Activated naive CD4-positive, alpha-beta T cell treated with anti-CD3 and anti-CD28 coated beads, Interleukin-2, amount 50 U/mL, for 72 hours (primary cell): ENCODE measurements at regions not wholly inside any gene's neighbourhood (a gene's known extent, or its start where the extent isn't known, plus 50 kb on each side); places are given as distances from the start of the nearest gene placed in this dataset.
A peak's percentile ranks its signal among the peaks of the same experiment; 100 is the strongest.

Experiments used
- ATAC-seq, 2 donors: fragments of 150-1000 bp; cut with Tn5 transposase; 2 replicates each; pipeline ENCODE4 v1.10.0; 2021; ENCODE audit warnings: mild to moderate bottlenecking in 2 of 2, moderate library complexity in 2 of 2
- DNase-seq, 2 donors: peaks; one replicate each; pipeline ENCODE4 v3.0.0; 2021 to 2022; ENCODE audit warnings: low spot score in 2 of 2
- H3K27ac Mint-ChIP-seq, 2 donors: one replicate each; pipeline ENCODE4 v1.8.0; 2022; ENCODE audit warnings: mild to moderate bottlenecking in 2 of 2, mixed read lengths in 2 of 2
- H3K36me3 Mint-ChIP-seq, 2 donors: one replicate each; pipeline ENCODE4 v1.8.0; 2022; ENCODE audit warnings: mixed read lengths in 2 of 2
- H3K9me3 Mint-ChIP-seq, 2 donors: one replicate each; pipeline ENCODE4 v1.8.0; 2022; ENCODE audit warnings: mixed read lengths in 2 of 2

GRCh38 chr4:22336822-22337221 lies 179.0 kb downstream of the ADGRA3 start:
- no peak for DNase-seq
- no peak for ATAC-seq
- Mint-ChIP-seq H3K9me3 (peaks cover 0 to 4% of the 10 kb centered on the region in 2 donors), H3K27ac (no peak overlapping the region), H3K36me3 (no peaks in the 10 kb centered on the region)

- DNase-seq (no peak), ATAC-seq (no peak)
- Mint-ChIP-seq H3K27ac (no peak overlapping the region), H3K36me3 (no peaks in the 10 kb centered on the region), H3K9me3 (peaks cover 0 to 4% of the 10 kb centered on the region in 2 donors)
Measured at GRCh38 chr4:22334155-22334554, 181.7 kb downstream of the ADGRA3 start.

GRCh38 chr4:22324422-22324821 lies 191.4 kb downstream of the ADGRA3 start:
- Mint-ChIP-seq H3K27ac (no peak overlapping the region), H3K36me3 (no peaks in the 10 kb centered on the region), H3K9me3 (no peaks in the 10 kb centered on the region)
- no peak for ATAC-seq
- no peak for DNase-seq

GRCh38 chr4:22323691-22324090 lies 192.2 kb downstream of the ADGRA3 start:
- DNase-seq: no peak
- H3K36me3 Mint-ChIP-seq: no peaks in the 10 kb centered on the region
- no peak for ATAC-seq
- no peak overlapping the region for H3K27ac Mint-ChIP-seq
- no peaks in the 10 kb centered on the region for H3K9me3 Mint-ChIP-seq

GRCh38 chr4:22322996-22323395 lies 192.9 kb downstream of the ADGRA3 start:
- no peak for DNase-seq
- no peaks in the 10 kb centered on the region for H3K36me3 Mint-ChIP-seq

GRCh38 chr4:22315628-22316027 lies 200.2 kb downstream of the ADGRA3 start:
- Mint-ChIP-seq H3K9me3 (peaks cover 0 to 4% of the 10 kb centered on the region in 2 donors), H3K36me3 (no peaks in the 10 kb centered on the region), H3K27ac (no peak overlapping the region)
- DNase-seq (no peak), ATAC-seq (peak in 1 of 2 donors; percentile 54)

More at GRCh38 chr4:22322996-22323395, 192.9 kb downstream of the ADGRA3 start:
- H3K9me3 Mint-ChIP-seq: no peaks in the 10 kb centered on the region
- no peak overlapping the region for H3K27ac Mint-ChIP-seq
- no peak for ATAC-seq

GRCh38 chr4:22313976-22314375 lies 201.9 kb downstream of the ADGRA3 start:
- peaks cover 0 to 4% of the 10 kb centered on the region in 2 donors for H3K9me3 Mint-ChIP-seq
- no peak for DNase-seq
- no peak overlapping the region for H3K27ac Mint-ChIP-seq
- H3K36me3 Mint-ChIP-seq: no peaks in the 10 kb centered on the region
- ATAC-seq: no peak

- H3K27ac Mint-ChIP-seq: no peak overlapping the region
- DNase-seq (no peak), ATAC-seq (no peak)
- peaks cover 0 to 4% of the 10 kb centered on the region in 2 donors for H3K9me3 Mint-ChIP-seq
- H3K36me3 Mint-ChIP-seq: no peaks in the 10 kb centered on the region
Measured at GRCh38 chr4:22312113-22312512, 203.8 kb downstream of the ADGRA3 start.

- ATAC-seq: no peak
- H3K9me3 Mint-ChIP-seq: peaks cover 23 to 25% of the 10 kb centered on the region in 2 donors
Measured at GRCh38 chr4:22301253-22301652, 214.6 kb downstream of the ADGRA3 start.

GRCh38 chr4:22299678-22300077 lies 216.2 kb downstream of the ADGRA3 start:
- Mint-ChIP-seq H3K9me3 (peaks cover 18 to 24% of the 10 kb centered on the region in 2 donors), H3K36me3 (peaks cover 0 to 18% of the 10 kb centered on the region in 2 donors), H3K27ac (no peak overlapping the region)
- ATAC-seq (no peak), DNase-seq (no peak)

More at GRCh38 chr4:22301253-22301652, 214.6 kb downstream of the ADGRA3 start:
- DNase-seq: no peak
- Mint-ChIP-seq H3K36me3 (peaks cover 0 to 18% of the 10 kb centered on the region in 2 donors), H3K27ac (no peak overlapping the region)

GRCh38 chr4:22287631-22288030 lies 228.2 kb downstream of the ADGRA3 start:
- H3K36me3 Mint-ChIP-seq: peaks cover 0 to 5% of the 10 kb centered on the region in 2 donors
- no peak for DNase-seq
- ATAC-seq: no peak
- H3K9me3 Mint-ChIP-seq: peaks cover 7 to 11% of the 10 kb centered on the region in 2 donors
- H3K27ac Mint-ChIP-seq: no peak overlapping the region

- Mint-ChIP-seq H3K36me3 (peaks cover 0 to 18% of the 10 kb centered on the region in 2 donors), H3K9me3 (peaks cover 5 to 36% of the 10 kb centered on the region in 2 donors), H3K27ac (no peak overlapping the region)
- DNase-seq (no peak), ATAC-seq (no peak)
Measured at GRCh38 chr4:22268350-22269025, 247.4 kb downstream of the ADGRA3 start.

GRCh38 chr4:22264261-22264660 lies 251.6 kb downstream of the ADGRA3 start:
- DNase-seq (no peak), ATAC-seq (no peak)
- peaks cover 6 to 21% of the 10 kb centered on the region in 2 donors for H3K9me3 Mint-ChIP-seq
- peaks cover 0 to 11% of the 10 kb centered on the region in 2 donors for H3K36me3 Mint-ChIP-seq
- H3K27ac Mint-ChIP-seq: no peak overlapping the region

- no peak overlapping the region for H3K27ac Mint-ChIP-seq
- ATAC-seq: no peak
- no peak for DNase-seq
- H3K36me3 Mint-ChIP-seq: no peaks in the 10 kb centered on the region
- peaks cover 0 to 7% of the 10 kb centered on the region in 2 donors for H3K9me3 Mint-ChIP-seq
Measured at GRCh38 chr4:22253431-22253830, 262.4 kb downstream of the ADGRA3 start.

GRCh38 chr4:22246847-22247246 lies 269.0 kb downstream of the ADGRA3 start:
- Mint-ChIP-seq H3K36me3 (no peaks in the 10 kb centered on the region), H3K27ac (no peak overlapping the region), H3K9me3 (peaks cover 0 to 10% of the 10 kb centered on the region in 2 donors)
- ATAC-seq: no peak
- no peak for DNase-seq

- H3K9me3 Mint-ChIP-seq: peaks cover 0 to 10% of the 10 kb centered on the region in 2 donors
- H3K36me3 Mint-ChIP-seq: no peaks in the 10 kb centered on the region
- ATAC-seq: no peak
- H3K27ac Mint-ChIP-seq: no peak overlapping the region
- DNase-seq: no peak
Measured at GRCh38 chr4:22245294-22245693, 270.6 kb downstream of the ADGRA3 start.

- Mint-ChIP-seq H3K27ac (no peak overlapping the region), H3K9me3 (peaks cover 0 to 5% of the 10 kb centered on the region in 2 donors), H3K36me3 (no peaks in the 10 kb centered on the region)
- ATAC-seq: no peak
- DNase-seq: no peak
Measured at GRCh38 chr4:22241415-22241814, 274.5 kb downstream of the ADGRA3 start.

- no peak for DNase-seq
- Mint-ChIP-seq H3K36me3 (no peaks in the 10 kb centered on the region), H3K9me3 (peaks cover 0 to 5% of the 10 kb centered on the region in 2 donors), H3K27ac (no peak overlapping the region)
- no peak for ATAC-seq
Measured at GRCh38 chr4:22240814-22241213, 275.1 kb downstream of the ADGRA3 start.
